ENCODE measurements at regions not wholly inside any gene's neighbourhood (a gene's known extent, or its start where the extent isn't known, plus 50 kb on each side); places are given as distances from the start of the nearest gene placed in this dataset.

- H3K9me3 ChIP-seq: peaks cover 0 to 6% (median 0%) of the 10 kb centered on the region in 4 donors
- H3K4me1 ChIP-seq: no peaks in the 10 kb centered on the region
- no peak overlapping the region for H3K4me3 ChIP-seq
- TF ChIP-seq, protein P1, sequence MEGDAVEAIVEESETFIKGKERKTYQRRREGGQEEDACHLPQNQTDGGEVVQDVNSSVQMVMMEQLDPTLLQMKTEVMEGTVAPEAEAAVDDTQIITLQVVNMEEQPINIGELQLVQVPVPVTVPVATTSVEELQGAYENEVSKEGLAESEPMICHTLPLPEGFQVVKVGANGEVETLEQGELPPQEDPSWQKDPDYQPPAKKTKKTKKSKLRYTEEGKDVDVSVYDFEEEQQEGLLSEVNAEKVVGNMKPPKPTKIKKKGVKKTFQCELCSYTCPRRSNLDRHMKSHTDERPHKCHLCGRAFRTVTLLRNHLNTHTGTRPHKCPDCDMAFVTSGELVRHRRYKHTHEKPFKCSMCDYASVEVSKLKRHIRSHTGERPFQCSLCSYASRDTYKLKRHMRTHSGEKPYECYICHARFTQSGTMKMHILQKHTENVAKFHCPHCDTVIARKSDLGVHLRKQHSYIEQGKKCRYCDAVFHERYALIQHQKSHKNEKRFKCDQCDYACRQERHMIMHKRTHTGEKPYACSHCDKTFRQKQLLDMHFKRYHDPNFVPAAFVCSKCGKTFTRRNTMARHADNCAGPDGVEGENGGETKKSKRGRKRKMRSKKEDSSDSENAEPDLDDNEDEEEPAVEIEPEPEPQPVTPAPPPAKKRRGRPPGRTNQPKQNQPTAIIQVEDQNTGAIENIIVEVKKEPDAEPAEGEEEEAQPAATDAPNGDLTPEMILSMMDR (IDR thresholded peaks at IDR 0.05): no peak
- TF ChIP-seq POLR2A (IDR thresholded peaks at IDR 0.05): no peak
- TF ChIP-seq EP300 (IDR thresholded peaks at IDR 0.05): no peak
- H3K36me3 ChIP-seq: no peaks in the 10 kb centered on the region
- DNase-seq (ENCODE audit: low spot score in 2 of 2): no peak
- no peak overlapping the region for H3K27ac ChIP-seq
- 69 to 76% methylated on average over 7 of the region's 7 CpGs for WGBS, 2 donors
- H3K27me3 ChIP-seq: peaks cover 0 to 18% of the 10 kb centered on the region in 2 donors
These were observed 411.2 kb downstream of the MATN1 start for GRCh38 chr1:30312226-30312625.

GRCh38 chr1:30311749-30312148 is 411.6 kb downstream of the MATN1 start:
- TF ChIP-seq EP300 (IDR thresholded peaks at IDR 0.05): no peak
- TF ChIP-seq POLR2A (IDR thresholded peaks at IDR 0.05): no peak
- TF ChIP-seq, protein P1 (IDR thresholded peaks at IDR 0.05): no peak
- Histone ChIP-seq H3K27ac (no peak overlapping the region), H3K27me3 (peaks cover 0 to 18% of the 10 kb centered on the region in 2 donors), H3K4me1 (no peaks in the 10 kb centered on the region), H3K4me3 (no peak overlapping the region), H3K36me3 (no peaks in the 10 kb centered on the region), H3K9me3 (peaks cover 0 to 6% (median 0%) of the 10 kb centered on the region in 4 donors)
- 92 to 96% methylated on average over 1 of the region's 1 CpG for WGBS, 2 donors
- no peak for DNase-seq (ENCODE audit: low spot score in 2 of 2)

DNA sequence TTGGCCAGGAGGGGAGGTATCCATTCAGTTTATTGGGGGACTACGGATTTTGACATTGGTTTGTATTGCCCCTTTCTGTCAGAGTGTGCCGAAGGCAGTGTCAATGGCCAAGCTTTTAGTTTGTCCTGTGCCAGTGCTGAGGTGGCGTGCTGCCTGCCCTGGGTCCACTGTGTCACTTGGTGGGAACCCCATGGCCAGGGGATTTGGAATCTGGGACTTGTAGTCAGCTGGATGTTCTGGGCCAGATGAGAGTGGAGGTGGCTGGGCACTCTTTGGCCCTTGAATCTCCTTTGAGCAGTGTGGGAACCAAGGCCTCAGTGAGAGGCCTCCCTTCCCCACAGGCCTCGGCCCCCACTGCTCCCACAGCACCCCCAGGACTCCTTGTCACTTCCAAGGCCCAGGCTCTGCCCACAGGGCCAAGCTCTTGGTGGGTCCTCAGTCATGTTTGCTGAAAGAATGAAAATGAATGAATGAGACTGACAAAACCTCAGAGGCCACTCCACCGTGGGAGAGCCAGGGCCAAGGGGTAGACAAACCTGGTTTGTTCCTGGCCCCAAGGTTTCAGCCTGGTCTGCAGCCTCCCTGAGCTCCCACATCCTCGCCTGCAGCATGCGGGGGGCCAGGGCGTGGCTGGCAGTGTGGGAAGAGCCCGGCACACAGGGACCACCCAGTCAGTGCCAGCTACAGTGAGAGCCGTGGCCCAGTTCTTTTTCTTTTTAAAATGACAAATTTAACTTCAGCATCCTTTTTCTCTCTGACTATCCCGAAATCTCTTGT is 412.2 kb downstream of the MATN1 start:
- no peak for DNase-seq (ENCODE audit: low spot score in 2 of 2)
- H3K9me3 ChIP-seq: peaks cover 0 to under 1% (median 0%) of the 10 kb centered on the region in 4 donors
- H3K27me3 ChIP-seq: peaks cover 0 to 12% of the 10 kb centered on the region in 2 donors
- no peak overlapping the region for H3K27ac ChIP-seq
- no peaks in the 10 kb centered on the region for H3K36me3 ChIP-seq
- WGBS, 2 donors: 73% methylated on average over 10 to 11 of the region's 11 CpGs
- no peak overlapping the region for H3K4me3 ChIP-seq
- TF ChIP-seq POLR2A (IDR thresholded peaks at IDR 0.05): no peak
- TF ChIP-seq, protein P1 (IDR thresholded peaks at IDR 0.05): no peak
- no peak for TF ChIP-seq EP300 (IDR thresholded peaks at IDR 0.05)
- H3K4me1 ChIP-seq: no peaks in the 10 kb centered on the region

DNA sequence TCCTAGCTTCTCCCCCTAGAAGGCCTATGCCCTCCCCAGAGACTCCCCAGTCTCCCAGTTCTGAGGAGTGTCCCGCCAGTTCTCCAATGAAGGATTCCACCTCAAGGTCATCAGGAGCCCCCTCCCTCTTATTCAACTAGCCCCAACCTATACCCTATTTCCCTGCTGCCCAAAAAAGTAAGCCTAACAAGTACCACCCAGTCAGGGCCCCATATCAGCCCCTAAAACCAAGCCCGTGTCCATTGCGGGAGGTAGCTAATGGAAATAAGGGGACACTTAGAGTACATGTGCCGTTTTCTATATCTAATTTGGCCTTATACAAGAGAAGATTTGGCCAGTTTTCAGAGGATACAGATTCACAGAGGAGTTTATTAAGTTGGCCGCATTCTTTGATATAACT is 416.2 kb downstream of the MATN1 start:
- no peaks in the 10 kb centered on the region for H3K27me3 ChIP-seq
- H3K4me3 ChIP-seq: no peak overlapping the region
- TF ChIP-seq EP300 (IDR thresholded peaks at IDR 0.05) (no peak), POLR2A (IDR thresholded peaks at IDR 0.05) (no peak)
- TF ChIP-seq, protein P1 (IDR thresholded peaks at IDR 0.05): no peak

GRCh38 chr1:30305519-30305918 is 417.9 kb downstream of the MATN1 start:
- Histone ChIP-seq H3K4me1 (no peaks in the 10 kb centered on the region), H3K36me3 (no peaks in the 10 kb centered on the region), H3K27ac (no peak overlapping the region), H3K9me3 (no peaks in the 10 kb centered on the region), H3K27me3 (no peaks in the 10 kb centered on the region), H3K4me3 (no peak overlapping the region)
- no peak for DNase-seq (ENCODE audit: low spot score in 2 of 2)
- TF ChIP-seq EP300 (IDR thresholded peaks at IDR 0.05) (no peak), POLR2A (IDR thresholded peaks at IDR 0.05) (no peak)
- TF ChIP-seq, protein P1 (IDR thresholded peaks at IDR 0.05): no peak
- WGBS, 2 donors: 74 to 84% methylated on average over 3 of the region's 3 CpGs

More for the DNA sequence above, 416.2 kb downstream of the MATN1 start:
- Histone ChIP-seq H3K9me3 (no peaks in the 10 kb centered on the region), H3K27ac (no peak overlapping the region), H3K4me1 (no peaks in the 10 kb centered on the region), H3K36me3 (no peaks in the 10 kb centered on the region)
- DNase-seq (ENCODE audit: low spot score in 2 of 2): no peak
- WGBS, 2 donors: 88 to 89% methylated on average over 5 of the region's 5 CpGs
